ENCODE measurements at regions not wholly inside any gene's neighbourhood (a gene's known extent, or its start where the extent isn't known, plus 50 kb on each side); places are given as distances from the start of the nearest gene placed in this dataset.
"Not testable (repeated sequence)": the region's sequence is repeated elsewhere in the genome, so short reads cannot be mapped to it uniquely, and the experiment has no call there.

DNA sequence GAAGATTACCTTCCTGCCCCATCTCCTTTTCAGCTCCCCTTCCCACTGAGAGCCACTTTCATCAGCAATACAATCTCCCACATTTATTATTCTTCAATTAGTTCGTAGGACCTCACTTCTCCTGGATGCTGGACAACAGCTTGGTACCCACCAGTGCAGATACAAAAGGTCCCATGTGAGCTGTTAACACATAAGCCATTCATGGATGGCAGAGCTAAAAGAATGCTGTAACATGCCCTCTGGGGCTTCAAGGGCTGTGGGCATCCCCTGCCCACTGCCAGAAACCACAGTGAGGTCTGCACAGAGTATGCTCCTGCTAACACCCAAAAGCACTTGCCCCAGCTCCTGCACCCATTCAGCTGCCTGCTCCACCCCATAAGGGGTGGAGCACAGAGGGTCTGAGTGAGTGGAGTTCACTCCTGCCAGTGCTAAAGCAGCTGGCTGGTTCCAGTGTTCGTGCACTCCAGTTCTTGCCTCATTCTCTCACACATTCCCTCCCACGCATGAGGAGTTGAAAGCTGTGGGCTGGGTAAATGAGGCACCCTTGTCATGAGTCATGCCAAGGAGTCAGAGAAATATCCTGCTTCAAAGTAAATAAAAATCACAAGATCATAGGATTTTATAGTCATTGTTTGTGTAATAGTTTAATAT lies 305.9 kb upstream of the TMEFF2 start:
- H4K20me1 ChIP-seq = no peaks in the 10 kb centered on the region
- no peaks in the 10 kb centered on the region for H3K27me3 ChIP-seq
- H3K4me3 ChIP-seq = no peak overlapping the region
- H3K27ac ChIP-seq = no peak overlapping the region
- H3K9me3 ChIP-seq (replicated peaks in 1 of 11) = no peaks in the 10 kb centered on the region
- H3K9ac ChIP-seq = no peak overlapping the region
- peaks cover 0 to 7% (median 0%) of the 10 kb centered on the region in 10 experiments; a peak in 6 of 20 replicates for H3K4me1 ChIP-seq
- peak overlapping the region in 5 of 11 experiments; percentile 21 to 52 (median 35); a peak in 7 of 22 replicates for H3K4me2 ChIP-seq
- no peak for TF ChIP-seq Cebpa-rat (IDR thresholded peaks at IDR 0.05)
- no peaks in the 10 kb centered on the region for H3K36me3 ChIP-seq

DNA sequence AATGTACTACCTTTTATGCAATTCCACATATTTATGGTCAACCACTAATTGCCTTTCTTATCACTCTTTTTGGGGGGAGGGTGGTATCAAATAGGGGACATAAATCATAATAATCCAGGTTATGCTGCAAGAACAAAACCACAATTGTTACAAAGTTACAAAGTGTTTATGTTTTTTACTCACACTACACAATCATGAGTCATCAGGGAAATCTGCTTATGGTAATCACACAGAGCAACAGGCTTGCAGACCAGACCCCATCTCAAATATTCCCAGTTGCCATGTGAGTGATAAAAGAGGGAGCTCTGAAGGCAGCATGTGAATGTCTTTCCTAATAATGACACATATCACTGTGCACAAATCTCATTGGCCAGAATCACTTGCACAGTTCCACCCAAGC lies 304.7 kb upstream of the TMEFF2 start:
- Histone ChIP-seq H3K9ac (no peak overlapping the region), H3K36me3 (no peaks in the 10 kb centered on the region), H4K20me1 (no peaks in the 10 kb centered on the region), H3K27ac (no peak overlapping the region), H3K4me3 (no peak overlapping the region), H3K4me1 (peaks cover 0 to 7% (median 0%) of the 10 kb centered on the region in 10 experiments; a peak in 6 of 20 replicates), H3K4me2 (no peak overlapping the region), H3K9me3 (replicated peaks in 1 of 11) (no peaks in the 10 kb centered on the region), H3K27me3 (no peaks in the 10 kb centered on the region)
- no peak for TF ChIP-seq Cebpa-rat (IDR thresholded peaks at IDR 0.05)

DNA sequence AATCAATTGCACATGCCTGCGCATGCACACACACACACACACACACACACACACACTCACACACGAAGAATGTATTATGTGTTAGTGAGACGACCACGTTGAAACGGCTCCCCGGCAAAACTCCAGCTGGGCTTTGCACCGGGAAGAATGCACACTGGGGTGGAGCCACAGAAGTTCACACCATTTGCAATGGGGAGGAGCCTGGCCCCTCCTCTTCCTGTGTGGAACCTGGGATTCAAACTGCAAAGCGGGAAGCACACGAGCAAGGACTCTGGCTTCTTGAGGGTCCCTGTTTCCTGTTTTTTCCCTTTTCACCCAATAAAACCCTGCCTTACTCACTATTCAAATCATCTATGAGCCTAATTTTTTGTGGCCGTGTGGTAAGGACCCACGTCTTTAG lies 304.0 kb upstream of the TMEFF2 start:
- Histone ChIP-seq H3K27ac (no peak overlapping the region), H3K4me2 (no peak overlapping the region), H3K9ac (no peak overlapping the region), H3K4me3 (no peak overlapping the region), H3K36me3 (no peaks in the 10 kb centered on the region), H3K4me1 (peaks cover 0 to 7% (median 0%) of the 10 kb centered on the region in 10 experiments; a peak in 6 of 20 replicates), H3K9me3 (replicated peaks in 1 of 11) (no peaks in the 10 kb centered on the region), H3K27me3 (no peaks in the 10 kb centered on the region), H4K20me1 (no peaks in the 10 kb centered on the region)
- TF ChIP-seq Cebpa-rat (IDR thresholded peaks at IDR 0.05) = no peak

DNA sequence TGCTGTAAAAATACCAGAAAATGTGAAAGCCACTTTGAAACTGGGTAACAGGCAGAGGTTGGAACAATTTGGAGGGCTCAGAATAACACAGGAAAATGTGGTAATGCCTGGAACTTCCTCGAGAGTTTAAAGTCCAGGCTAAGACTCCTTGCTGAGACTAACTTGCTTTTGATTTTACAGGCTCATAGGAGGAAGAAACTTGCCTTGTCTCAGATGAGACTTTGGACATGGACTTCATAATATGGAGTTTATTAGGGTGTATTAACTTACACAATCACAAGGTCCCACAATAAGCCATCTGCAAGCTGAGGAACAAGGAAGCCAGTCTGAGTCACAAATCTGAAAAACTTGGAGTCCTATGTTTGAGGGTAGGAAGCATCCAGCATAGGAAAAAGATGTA lies 293.4 kb upstream of the TMEFF2 start:
- not testable (repeated sequence) for H3K36me3 ChIP-seq; H3K4me1 ChIP-seq; H3K27me3 ChIP-seq; H3K9me3 ChIP-seq (replicated peaks in 1 of 11); H3K4me3 ChIP-seq; H3K4me2 ChIP-seq; H3K9ac ChIP-seq; H4K20me1 ChIP-seq; H3K27ac ChIP-seq

DNA sequence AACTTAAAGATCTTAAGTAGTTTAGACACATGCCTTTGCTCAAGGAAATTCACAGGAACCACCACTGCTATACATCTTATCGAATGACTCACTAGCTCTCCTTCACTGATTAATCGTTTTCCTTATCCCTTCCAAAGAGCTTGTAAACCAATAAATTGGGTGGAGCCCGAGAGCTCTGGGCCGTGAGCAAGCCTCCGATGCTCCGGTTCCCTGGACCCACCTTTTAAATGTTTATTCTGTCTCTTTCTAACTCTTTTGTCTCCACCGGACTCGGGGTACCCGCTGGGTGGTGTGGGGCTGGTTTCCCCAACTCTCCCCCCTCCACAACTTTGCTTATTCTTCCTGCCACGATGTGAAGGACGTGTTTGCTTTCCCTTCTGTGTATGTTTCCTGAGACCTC lies 292.9 kb upstream of the TMEFF2 start:
- Histone ChIP-seq H3K4me1 (no peaks in the 10 kb centered on the region), H3K27me3 (no peaks in the 10 kb centered on the region), H3K9me3 (replicated peaks in 1 of 11) (peaks cover 0 to 9% (median 0%) of the 10 kb centered on the region in 11 experiments; a peak in 2 of 22 replicates), H3K4me3 (no peak overlapping the region), H3K27ac (no peak overlapping the region), H3K36me3 (no peaks in the 10 kb centered on the region), H4K20me1 (no peaks in the 10 kb centered on the region), H3K4me2 (no peak overlapping the region), H3K9ac (no peak overlapping the region)
- no peak for TF ChIP-seq Cebpa-rat (IDR thresholded peaks at IDR 0.05)

DNA sequence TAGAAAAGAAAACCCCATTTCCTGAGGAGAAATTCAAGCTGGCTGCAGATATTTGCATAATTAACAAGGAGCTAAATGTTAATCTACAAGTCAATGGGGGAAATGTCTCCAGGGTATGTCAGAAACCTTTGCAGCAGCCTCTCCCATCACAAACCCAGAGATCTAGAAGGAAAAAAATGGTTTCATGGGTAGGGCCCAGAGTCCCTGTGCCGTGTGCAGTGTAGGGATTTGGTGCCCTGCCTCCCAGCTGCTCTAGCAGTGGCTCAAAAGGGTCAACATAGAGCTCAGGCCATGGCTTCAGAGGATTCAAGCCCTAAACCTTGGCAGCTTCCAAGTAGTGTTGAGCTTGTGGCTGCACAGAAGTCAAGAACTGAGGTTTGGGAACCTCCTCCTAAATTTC lies 290.2 kb upstream of the TMEFF2 start:
- Histone ChIP-seq H3K9ac (no peak overlapping the region), H3K4me2 (no peak overlapping the region), H3K27me3 (no peaks in the 10 kb centered on the region), H3K4me1 (no peaks in the 10 kb centered on the region), H3K36me3 (no peaks in the 10 kb centered on the region), H4K20me1 (no peaks in the 10 kb centered on the region), H3K9me3 (replicated peaks in 1 of 11) (no peaks in the 10 kb centered on the region), H3K4me3 (no peak overlapping the region), H3K27ac (no peak overlapping the region)
- no peak for TF ChIP-seq Cebpa-rat (IDR thresholded peaks at IDR 0.05)

DNA sequence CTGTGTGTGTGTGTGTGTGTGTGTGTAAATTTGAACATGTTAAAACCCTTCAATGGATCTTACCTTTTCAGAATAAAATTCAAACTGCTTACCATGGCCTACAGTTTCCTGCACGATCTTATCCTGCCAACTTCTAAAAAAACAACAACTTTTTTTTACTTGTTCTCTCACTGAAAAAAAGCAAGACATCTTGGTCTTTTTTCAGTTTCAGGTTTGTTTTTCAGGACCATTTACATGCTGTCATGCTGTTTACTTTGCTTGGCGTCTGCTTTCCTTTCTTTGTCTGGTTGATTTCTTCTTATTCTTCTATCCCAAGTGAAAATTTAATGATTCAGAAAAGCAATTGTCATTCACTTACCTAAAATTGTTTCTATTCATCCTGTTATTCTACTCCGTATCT lies 286.3 kb upstream of the TMEFF2 start:
- no peaks in the 10 kb centered on the region for H3K9me3 ChIP-seq (replicated peaks in 1 of 11)
- H3K4me1 ChIP-seq = no peaks in the 10 kb centered on the region
- TF ChIP-seq Cebpa-rat (IDR thresholded peaks at IDR 0.05) = no peak
- no peaks in the 10 kb centered on the region for H3K27me3 ChIP-seq
- H3K4me2 ChIP-seq = no peak overlapping the region
- no peaks in the 10 kb centered on the region for H4K20me1 ChIP-seq
- no peaks in the 10 kb centered on the region for H3K36me3 ChIP-seq
- H3K27ac ChIP-seq = no peak overlapping the region
- H3K4me3 ChIP-seq = no peak overlapping the region
- H3K9ac ChIP-seq = no peak overlapping the region

DNA sequence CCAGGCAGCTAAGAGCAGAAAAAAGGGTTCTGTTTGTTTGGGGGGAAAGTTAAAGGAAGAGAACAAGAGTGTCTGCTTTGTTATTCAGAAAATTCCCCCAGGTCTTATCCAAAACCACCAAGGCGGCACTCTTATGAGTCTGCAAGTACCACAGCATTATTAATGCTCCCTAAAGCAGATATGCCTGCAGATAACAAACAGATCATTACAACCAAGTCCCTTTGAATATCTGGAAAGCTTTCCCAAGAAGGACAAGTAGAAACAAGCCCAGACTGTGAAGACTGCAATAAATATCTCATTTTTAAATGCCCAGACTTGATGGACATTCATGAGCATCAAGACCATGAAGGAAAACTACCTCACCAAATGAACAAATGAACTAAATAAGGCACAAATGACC lies 278.6 kb upstream of the TMEFF2 start:
- Histone ChIP-seq H3K36me3 (no peaks in the 10 kb centered on the region), H4K20me1 (no peaks in the 10 kb centered on the region), H3K27ac (no peak overlapping the region), H3K4me2 (no peak overlapping the region), H3K9me3 (replicated peaks in 1 of 11) (no peaks in the 10 kb centered on the region), H3K4me1 (no peaks in the 10 kb centered on the region), H3K27me3 (no peaks in the 10 kb centered on the region), H3K9ac (no peak overlapping the region), H3K4me3 (no peak overlapping the region)
- no peak for TF ChIP-seq Cebpa-rat (IDR thresholded peaks at IDR 0.05)

DNA sequence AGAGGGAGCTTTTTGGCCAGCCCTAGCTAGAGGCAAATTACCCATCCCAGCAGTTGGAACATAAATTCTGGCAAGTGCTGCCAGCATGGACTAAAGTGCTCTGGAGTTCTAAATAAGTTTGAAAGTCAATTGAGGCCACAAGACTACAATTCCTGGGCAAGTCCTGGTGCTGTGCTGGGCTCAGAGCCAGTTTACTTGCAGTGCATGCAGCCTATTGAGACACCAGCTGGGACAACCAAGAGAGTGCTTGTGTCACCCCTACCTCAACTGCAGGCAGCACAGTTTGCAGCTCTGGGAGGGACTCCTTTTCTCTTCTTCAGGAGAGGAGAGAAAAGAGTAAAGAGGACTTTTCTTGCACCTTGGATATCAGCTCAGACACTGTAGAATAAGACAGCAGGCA lies 277.2 kb upstream of the TMEFF2 start:
- H3K9ac ChIP-seq = no peak overlapping the region
- no peaks in the 10 kb centered on the region for H3K27me3 ChIP-seq
- no peak overlapping the region for H3K27ac ChIP-seq
- H4K20me1 ChIP-seq = no peaks in the 10 kb centered on the region
- H3K4me2 ChIP-seq = no peak overlapping the region
- no peaks in the 10 kb centered on the region for H3K9me3 ChIP-seq (replicated peaks in 1 of 11)
- no peak for TF ChIP-seq Cebpa-rat (IDR thresholded peaks at IDR 0.05)
- H3K36me3 ChIP-seq = no peaks in the 10 kb centered on the region
- no peak overlapping the region for H3K4me3 ChIP-seq
- no peaks in the 10 kb centered on the region for H3K4me1 ChIP-seq

DNA sequence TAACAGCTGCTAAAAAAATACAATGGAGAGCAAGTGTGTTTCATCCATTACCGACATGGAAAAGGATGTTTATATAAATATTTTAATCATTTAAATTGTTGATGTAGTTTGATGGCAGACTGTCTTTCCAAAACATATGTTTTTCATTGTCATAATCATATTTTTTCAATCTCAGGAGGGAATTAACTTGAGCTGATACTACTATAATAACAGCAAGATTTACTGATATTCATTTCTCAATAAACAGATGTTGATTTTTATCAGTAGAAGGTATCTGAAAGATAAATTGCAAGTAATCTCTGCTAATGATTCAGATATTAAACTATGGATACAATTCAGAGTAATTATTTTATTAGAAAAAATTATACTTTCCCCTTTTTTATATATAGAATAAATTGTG lies 274.9 kb upstream of the TMEFF2 start:
- Histone ChIP-seq H3K4me1 (no peaks in the 10 kb centered on the region), H3K36me3 (no peaks in the 10 kb centered on the region), H3K27ac (no peak overlapping the region), H3K4me2 (no peak overlapping the region), H3K9me3 (replicated peaks in 1 of 11) (no peaks in the 10 kb centered on the region), H3K4me3 (no peak overlapping the region), H4K20me1 (no peaks in the 10 kb centered on the region), H3K27me3 (no peaks in the 10 kb centered on the region), H3K9ac (no peak overlapping the region)
- no peak for TF ChIP-seq Cebpa-rat (IDR thresholded peaks at IDR 0.05)
